ENCODE measurements at regions not wholly inside any gene's neighbourhood (a gene's known extent, or its start where the extent isn't known, plus 50 kb on each side); places are given as distances from the start of the nearest gene placed in this dataset.

DNA sequence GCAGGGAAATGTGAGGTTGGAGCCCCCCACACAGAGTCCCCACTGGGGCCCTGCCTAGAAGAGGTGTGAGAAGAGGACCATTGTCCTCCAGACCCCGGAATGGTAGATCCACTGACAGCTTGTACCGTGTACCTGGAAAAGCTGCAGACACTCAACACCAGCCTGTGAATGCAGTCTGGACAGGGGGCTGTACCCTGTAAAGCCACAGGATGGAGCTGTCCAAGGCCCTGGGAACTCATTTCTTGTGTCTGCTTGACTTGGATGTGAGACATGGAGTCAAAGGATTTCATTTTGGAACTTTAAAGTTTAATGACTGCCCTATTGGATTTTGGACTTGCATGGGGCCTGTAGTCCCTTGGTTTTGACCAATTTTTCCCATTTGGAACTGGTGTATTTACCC is 535.0 kb upstream of the MEF2C start:
- H3K9me3 Mint-ChIP-seq (ENCODE audit: low read depth) = peaks cover 10% of the 10 kb centered on the region
- no peak overlapping the region for H3K4me3 Mint-ChIP-seq (ENCODE audit: low read depth)
- TF ChIP-seq, protein P1, sequence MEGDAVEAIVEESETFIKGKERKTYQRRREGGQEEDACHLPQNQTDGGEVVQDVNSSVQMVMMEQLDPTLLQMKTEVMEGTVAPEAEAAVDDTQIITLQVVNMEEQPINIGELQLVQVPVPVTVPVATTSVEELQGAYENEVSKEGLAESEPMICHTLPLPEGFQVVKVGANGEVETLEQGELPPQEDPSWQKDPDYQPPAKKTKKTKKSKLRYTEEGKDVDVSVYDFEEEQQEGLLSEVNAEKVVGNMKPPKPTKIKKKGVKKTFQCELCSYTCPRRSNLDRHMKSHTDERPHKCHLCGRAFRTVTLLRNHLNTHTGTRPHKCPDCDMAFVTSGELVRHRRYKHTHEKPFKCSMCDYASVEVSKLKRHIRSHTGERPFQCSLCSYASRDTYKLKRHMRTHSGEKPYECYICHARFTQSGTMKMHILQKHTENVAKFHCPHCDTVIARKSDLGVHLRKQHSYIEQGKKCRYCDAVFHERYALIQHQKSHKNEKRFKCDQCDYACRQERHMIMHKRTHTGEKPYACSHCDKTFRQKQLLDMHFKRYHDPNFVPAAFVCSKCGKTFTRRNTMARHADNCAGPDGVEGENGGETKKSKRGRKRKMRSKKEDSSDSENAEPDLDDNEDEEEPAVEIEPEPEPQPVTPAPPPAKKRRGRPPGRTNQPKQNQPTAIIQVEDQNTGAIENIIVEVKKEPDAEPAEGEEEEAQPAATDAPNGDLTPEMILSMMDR (IDR thresholded peaks at IDR 0.05; ENCODE audit: unreplicated experiment) = no peak
- no peaks in the 10 kb centered on the region for H3K36me3 Mint-ChIP-seq (ENCODE audit: insufficient read depth)
- DNase-seq (ENCODE audit: low spot score, unreplicated experiment) = no peak
- H3K4me1 Mint-ChIP-seq (ENCODE audit: low read depth) = peaks cover 24% of the 10 kb centered on the region
- no peaks in the 10 kb centered on the region for H3K27me3 Mint-ChIP-seq
- no peak overlapping the region for H3K27ac Mint-ChIP-seq

- TF ChIP-seq, protein P1 (IDR thresholded peaks at IDR 0.05; ENCODE audit: unreplicated experiment) = no peak
- H3K4me1 Mint-ChIP-seq (ENCODE audit: low read depth) = peaks cover 24% of the 10 kb centered on the region
- peaks cover 10% of the 10 kb centered on the region for H3K9me3 Mint-ChIP-seq (ENCODE audit: low read depth)
- no peak overlapping the region for H3K27ac Mint-ChIP-seq
- H3K27me3 Mint-ChIP-seq = no peaks in the 10 kb centered on the region
- no peak for DNase-seq (ENCODE audit: low spot score, unreplicated experiment)
- H3K36me3 Mint-ChIP-seq (ENCODE audit: insufficient read depth) = no peaks in the 10 kb centered on the region
- no peak overlapping the region for H3K4me3 Mint-ChIP-seq (ENCODE audit: low read depth)
These were observed 534.5 kb upstream of the MEF2C start for GRCh38 chr5:89417515-89417914.

DNA sequence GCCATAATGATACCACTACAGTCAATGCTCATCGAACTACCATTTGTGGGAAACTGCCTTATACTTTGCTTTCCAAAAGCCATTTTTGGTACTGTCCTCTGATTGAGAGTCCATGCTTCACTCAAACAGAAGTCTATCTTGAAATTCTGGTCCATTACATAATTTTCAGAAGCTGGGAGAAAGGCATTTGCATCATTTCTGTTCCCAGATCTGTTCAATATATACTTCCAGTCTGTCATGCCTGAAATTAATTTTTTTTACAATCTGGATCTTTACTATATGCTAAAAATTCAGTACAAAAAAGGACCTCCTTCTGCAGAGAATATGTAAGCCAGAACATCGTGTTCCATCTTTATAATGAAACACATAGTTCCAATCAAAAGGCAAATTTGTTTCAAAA is 528.9 kb upstream of the MEF2C start:
- TF ChIP-seq, protein P1 (IDR thresholded peaks at IDR 0.05; ENCODE audit: unreplicated experiment) = no peak
- H3K27me3 Mint-ChIP-seq = no peaks in the 10 kb centered on the region
- no peak overlapping the region for H3K27ac Mint-ChIP-seq
- peaks cover 16% of the 10 kb centered on the region for H3K4me1 Mint-ChIP-seq (ENCODE audit: low read depth)
- H3K36me3 Mint-ChIP-seq (ENCODE audit: insufficient read depth) = no peaks in the 10 kb centered on the region
- H3K4me3 Mint-ChIP-seq (ENCODE audit: low read depth) = no peak overlapping the region
- peaks cover 4% of the 10 kb centered on the region for H3K9me3 Mint-ChIP-seq (ENCODE audit: low read depth)
- no peak for DNase-seq (ENCODE audit: low spot score, unreplicated experiment)

DNA sequence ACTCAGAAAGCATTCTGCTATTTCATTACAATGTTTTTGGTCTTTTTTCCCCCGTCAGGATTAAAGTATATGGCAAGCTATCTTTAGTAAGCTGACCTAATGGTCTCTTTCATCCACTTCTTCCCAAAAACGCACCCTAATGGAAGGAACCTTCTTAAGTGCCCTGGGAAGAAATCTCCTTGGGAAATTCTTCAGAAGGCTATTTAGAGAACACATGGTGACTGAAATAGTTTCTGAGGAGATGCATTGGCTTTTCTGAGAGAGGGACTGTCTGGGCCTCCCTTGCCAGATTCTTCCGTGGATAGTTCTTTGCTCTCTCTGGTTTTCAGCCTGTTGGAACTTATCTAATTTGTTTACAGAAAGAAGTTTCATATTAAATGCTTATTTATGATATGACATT is 524.1 kb upstream of the MEF2C start:
- Mint-ChIP-seq H3K27me3 (no peaks in the 10 kb centered on the region), H3K4me3 (ENCODE audit: low read depth) (no peak overlapping the region), H3K4me1 (ENCODE audit: low read depth) (peaks cover 8% of the 10 kb centered on the region), H3K9me3 (ENCODE audit: low read depth) (no peaks in the 10 kb centered on the region), H3K36me3 (ENCODE audit: insufficient read depth) (no peaks in the 10 kb centered on the region), H3K27ac (no peak overlapping the region)
- DNase-seq (ENCODE audit: low spot score, unreplicated experiment) = no peak
- TF ChIP-seq, protein P1 (IDR thresholded peaks at IDR 0.05; ENCODE audit: unreplicated experiment) = no peak

DNA sequence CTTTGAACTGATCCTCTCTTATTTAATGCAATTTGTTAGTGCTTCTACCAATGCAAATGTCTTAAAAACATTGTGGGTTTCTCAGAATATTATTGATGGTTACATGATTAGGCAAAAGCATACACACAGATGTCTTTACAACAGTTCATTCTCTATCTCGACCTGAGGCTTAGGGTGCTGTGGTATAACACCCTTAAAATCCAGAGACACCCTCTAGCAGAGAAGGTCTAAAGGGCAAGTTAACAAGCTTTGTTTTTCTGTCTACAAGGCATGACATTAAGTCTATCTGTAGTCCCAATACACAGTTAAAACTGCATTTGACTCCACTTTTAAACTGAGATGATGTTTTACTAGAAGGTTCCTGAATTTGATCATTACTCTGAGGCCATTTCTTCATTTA is 518.7 kb upstream of the MEF2C start:
- Mint-ChIP-seq H3K27ac (no peak overlapping the region), H3K4me1 (ENCODE audit: low read depth) (peaks cover 13% of the 10 kb centered on the region), H3K27me3 (no peaks in the 10 kb centered on the region), H3K9me3 (ENCODE audit: low read depth) (peaks cover 6% of the 10 kb centered on the region), H3K36me3 (ENCODE audit: insufficient read depth) (no peaks in the 10 kb centered on the region), H3K4me3 (ENCODE audit: low read depth) (no peak overlapping the region)
- TF ChIP-seq, protein P1 (IDR thresholded peaks at IDR 0.05; ENCODE audit: unreplicated experiment) = no peak
- DNase-seq (ENCODE audit: low spot score, unreplicated experiment) = no peak
